SW 1271 (cell line): ENCODE measurements at regions not wholly inside any gene's neighbourhood (a gene's known extent, or its start where the extent isn't known, plus 50 kb on each side); places are given as distances from the start of the nearest gene placed in this dataset.

Experiments used
- DNase-seq, 2 experiments: peaks; one replicate each; lab custom pipeline; 2025; lab: John Stamatoyannopoulos, UW

DNA sequence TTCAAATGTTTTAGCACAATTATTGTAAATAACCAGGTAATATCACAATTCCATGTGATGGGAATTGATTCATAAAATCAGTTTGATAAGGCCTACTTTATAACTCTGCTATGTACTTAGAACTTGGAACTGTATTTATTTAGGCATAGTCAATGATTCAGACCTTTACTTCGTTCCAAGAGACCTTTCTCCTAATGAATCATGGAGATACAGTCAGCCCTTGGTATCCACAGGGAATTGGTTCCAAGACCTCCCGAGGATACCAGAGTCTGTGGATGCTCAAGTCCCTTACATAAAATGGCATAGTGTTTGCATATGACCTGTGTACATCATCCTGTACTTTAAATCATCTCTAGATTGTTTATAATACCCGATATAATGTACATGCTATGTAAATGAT is 60.8 kb upstream of the UMPS start:
- DNase-seq, result no peak

DNA sequence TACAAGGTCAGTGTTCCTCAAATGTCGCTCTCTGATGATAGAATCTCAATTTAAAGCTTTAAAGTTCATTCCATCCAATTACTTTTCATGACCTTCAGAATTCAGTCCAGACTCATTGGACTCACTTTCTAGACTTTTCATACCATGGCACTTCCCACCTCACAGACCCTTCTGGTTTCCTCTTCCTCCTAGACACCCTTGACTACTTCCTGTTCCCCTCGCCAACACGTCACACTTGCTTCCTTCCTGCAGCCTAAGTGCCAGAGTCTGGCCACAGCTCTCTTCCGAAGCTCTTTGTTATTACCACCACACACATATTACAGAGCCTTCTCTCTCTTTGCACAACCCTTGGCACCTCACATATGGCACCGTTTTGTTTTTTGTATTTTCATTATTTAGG is 59.1 kb upstream of the UMPS start:
- no peak for DNase-seq

DNA sequence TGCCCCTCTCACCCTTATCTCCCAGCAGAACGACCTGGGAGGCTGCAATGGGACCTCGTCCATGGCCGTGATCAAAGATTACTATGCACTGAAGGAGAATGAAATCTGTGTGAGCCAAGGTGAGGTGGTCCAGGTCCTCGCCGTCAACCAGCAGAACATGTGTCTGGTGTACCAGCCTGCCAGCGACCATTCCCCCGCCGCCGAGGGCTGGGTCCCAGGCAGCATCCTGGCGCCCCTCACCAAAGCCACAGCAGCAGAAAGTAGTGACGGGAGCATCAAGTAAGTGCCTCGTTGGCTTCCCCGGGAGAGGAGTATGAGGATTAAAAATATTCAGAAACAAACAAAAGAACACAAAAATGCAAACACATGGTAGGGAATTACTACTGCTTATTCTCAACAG is 55.9 kb upstream of the UMPS start:
- no peak for DNase-seq

DNA sequence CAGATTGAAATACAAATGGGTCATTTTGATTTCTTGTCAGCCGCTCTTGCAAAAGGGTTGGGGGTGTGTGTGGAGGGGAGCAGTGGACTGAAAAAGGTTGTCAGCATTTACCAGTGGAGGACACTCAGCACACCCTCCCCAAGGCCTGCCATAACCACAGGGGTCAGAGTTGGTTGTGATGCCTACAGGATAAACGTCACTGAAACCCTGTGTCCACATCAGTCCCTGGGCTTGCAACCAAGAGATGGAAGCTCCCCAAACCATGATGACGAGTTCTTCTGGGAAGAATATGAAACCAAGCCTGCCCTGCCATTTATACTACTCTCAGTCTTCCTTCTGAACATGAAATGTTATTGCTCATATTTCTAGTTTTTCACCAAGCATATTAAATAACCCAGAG is 54.0 kb upstream of the UMPS start:
- no peak for DNase-seq

DNA sequence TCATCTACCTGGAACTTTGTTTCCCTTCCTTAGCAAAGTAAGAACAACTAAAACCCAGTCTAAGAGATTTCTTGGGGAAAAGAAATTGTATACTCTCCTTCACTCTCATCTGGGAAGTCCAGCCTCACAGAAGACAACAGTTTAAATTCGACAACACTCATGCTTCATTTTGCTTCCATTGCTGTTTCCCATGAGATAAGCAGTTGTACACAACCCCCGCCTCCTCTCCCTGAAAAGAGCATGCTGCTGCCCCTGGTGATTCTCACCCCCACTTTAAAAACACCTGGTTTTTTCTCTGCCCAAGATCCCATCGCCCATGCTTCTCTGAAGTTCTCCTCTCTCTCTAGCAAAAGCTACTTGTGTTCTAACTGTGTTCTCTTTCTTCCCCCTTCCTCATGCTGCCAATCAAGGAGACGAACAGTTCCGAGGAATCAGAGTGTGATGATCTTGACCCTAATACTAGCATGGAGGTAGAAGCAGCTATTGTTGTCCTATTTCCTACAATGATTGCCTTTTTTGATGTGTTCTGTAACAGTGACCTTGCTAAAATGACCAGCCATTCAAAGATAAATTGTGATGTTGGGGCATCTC is 51.1 kb upstream of the UMPS start:
- DNase-seq, result no peak
